Stimulated activated CD8-positive, alpha-beta memory T cell treated with anti-CD3 and anti-CD28 coated beads, Interleukin-4, amount 100 ng/mL, for 48 hours (primary cell): ENCODE measurements at regions not wholly inside any gene's neighbourhood (a gene's known extent, or its start where the extent isn't known, plus 50 kb on each side); places are given as distances from the start of the nearest gene placed in this dataset.
"Not testable (repeated sequence)": the region's sequence is repeated elsewhere in the genome, so short reads cannot be mapped to it uniquely, and the experiment has no call there.

Source experiments
- DNase-seq: peaks from one replicate; pipeline ENCODE4 v3.0.0-alpha.2; 2020

DNA sequence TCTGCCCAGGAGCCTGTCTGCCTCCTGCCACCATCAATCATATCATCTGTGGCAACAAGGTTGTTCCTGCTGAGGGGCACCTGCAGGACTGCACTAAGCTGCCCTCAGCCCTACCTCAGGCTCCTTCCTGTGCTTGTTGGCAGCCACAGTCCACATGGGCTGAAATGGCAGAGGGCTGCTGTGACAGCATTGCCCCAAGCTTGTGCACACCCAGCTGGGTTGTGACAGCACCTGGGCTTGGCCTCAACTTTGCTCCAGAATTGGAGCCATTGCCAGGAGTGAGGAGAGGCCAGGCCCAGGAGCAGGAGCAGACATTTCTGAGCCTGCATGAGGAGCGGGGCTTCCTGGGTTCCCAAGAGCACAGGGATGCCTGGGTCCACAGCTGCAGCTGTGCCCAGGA, 340.9 kb upstream of the CHRM2 start:
- DNase-seq: no peak

GRCh38 chr7:136526408-136527105, 341.9 kb upstream of the CHRM2 start:
- DNase-seq: no peak

GRCh38 chr7:136523571-136523970, 344.9 kb upstream of the CHRM2 start:
- DNase-seq: no peak

- no peak for DNase-seq
Observed at GRCh38 chr7:136517971-136518370, 350.5 kb upstream of the CHRM2 start.

- DNase-seq: no peak
Observed at GRCh38 chr7:136514776-136515175, 353.7 kb upstream of the CHRM2 start.

- no peak for DNase-seq
Observed at GRCh38 chr7:136513744-136514143, 354.7 kb upstream of the CHRM2 start.

DNA sequence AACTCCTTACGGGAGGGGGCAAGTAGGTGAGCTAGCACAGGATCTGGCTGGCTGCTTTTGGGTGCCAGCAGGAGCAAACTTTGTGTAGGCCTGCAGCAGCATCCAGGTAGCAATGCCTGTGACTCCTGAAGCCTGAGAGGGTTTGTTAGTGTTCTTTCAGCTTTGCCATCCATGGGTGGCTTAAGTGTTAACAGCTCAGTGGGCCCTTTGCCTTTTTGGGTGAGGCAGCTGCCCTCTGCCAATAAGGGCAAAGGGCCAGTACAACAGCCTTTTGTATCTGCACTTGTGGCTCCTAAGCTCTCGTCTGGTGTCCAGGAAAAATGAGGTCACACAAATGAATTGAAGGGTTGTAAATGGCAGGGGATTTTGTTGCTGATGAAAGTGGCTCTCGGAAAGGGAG, 359.0 kb upstream of the CHRM2 start:
- DNase-seq: no peak

- no peak for DNase-seq
Observed at GRCh38 chr7:136502162-136502561, 366.3 kb upstream of the CHRM2 start.

DNA sequence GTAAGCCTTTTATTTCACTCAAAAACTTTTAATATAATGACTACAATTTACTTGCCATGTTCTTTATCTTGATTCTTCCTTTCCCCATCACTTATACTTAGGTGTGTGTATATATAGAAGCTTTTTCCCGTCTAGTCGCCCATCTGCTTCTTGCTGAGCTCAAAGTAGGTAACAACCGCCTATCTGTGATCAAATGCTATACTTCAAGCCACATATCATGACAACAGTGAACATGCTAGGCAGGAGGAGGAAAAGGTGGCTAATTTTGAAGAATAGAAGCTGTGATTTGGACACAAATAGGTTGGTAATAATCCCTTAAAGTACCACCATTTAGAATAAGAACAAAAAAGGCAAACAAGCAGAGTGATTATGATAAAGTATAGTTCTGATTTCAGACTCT, 367.3 kb upstream of the CHRM2 start:
- no peak for DNase-seq

DNA sequence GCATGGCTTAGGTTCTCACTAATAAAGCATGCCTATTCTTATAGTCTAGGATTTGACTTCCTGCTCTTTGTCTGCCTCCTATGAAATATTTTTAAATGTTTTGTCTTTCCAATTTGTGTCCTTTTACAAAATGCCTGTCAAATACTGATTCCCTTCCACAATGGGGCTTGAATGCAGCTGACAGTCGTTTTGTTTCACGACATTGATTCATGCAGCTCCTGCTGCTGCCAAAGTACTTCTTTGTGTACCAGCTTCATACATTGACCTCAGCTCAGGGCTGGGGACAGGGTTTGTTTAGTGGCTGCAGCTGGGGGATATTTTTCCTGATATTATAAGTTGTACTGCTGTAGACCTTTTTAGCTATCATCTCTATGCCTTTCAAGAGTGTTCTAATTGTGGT, 371.9 kb upstream of the CHRM2 start:
- DNase-seq: no peak

DNA sequence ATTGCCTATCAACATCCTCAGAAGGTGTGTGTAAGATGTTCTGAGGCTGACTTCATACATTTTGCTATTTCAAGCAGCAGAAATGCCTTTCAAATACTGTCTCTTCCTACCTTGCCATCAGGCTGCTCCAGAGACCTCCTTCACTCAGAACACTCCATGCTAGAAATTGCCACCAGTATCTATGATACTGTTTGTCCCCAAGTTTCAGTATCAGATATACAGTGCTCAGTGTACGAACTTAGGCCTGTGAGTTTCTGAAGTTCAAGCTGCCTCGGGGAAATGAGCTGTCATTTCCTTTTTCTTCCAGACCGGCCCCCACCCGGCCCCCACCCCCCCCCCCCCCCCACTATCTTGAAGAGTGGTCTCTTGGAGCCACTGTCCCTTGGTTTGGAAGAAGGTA, 373.4 kb upstream of the CHRM2 start:
- no peak for DNase-seq

- DNase-seq: no peak
Observed at GRCh38 chr7:136492366-136492765, 376.1 kb upstream of the CHRM2 start.

GRCh38 chr7:136489808-136490207, 378.6 kb upstream of the CHRM2 start:
- no peak for DNase-seq

DNA sequence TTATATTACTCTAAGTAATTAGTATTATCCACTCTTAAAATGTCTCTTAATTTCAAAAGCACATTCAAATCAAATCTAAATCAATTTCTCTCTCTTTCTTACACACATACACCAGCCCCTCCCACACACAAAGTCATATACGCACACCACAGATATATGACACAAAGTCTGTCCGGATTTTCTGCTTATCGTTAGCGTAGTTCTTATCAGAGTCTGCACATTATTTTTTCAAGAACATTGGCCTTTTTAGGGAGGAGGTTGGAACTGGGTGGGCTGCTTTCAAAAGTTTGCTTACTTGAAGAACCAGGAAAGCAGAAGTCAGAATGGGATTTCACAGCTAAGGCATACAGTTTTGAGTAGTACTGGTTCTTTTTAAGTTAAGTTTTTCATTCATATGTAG, 387.6 kb upstream of the CHRM2 start:
- no peak for DNase-seq

GRCh38 chr7:136479922-136480321, 388.5 kb upstream of the CHRM2 start:
- DNase-seq: no peak

DNA sequence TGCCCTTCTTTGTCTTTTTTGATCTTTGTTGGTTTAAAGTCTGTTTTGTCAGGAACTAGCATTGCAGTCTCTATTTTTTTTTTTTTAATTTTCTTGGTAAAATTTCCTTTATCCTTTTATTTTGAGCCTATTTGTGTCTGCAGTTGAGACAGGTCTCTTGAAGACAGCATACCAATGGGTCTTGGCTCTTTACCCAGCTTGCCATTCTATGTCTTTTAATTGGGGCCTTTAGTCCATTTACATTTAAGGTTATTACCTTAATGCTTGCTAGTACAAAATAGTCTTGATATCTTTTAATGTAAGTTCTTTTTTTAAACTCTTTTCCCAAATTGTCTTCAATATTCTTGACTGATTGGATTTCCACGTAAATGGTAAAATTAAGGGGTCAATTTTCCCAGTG, 398.3 kb upstream of the CHRM2 start:
- DNase-seq: no peak

- DNase-seq: no peak
Observed at GRCh38 chr7:136452949-136453348, 415.5 kb upstream of the CHRM2 start.

DNA sequence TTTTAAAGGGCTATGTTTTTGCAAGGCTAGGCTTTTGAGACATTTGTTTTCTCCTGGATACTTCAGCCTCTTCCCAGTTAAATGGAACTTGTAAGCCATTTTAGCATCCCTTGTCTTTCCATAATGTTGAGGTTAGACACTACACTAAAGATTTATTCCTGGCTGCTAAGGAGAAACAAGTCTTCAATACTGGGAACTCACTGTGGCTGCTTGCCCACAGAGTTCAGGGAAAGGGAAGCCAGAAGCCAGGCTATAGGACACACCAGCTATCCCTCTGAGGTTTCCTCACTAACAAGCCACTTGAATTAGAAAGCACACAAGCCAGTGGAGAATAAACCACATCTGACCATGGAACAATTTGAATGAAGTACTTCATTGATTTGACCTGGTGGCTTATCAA, 421.7 kb upstream of the CHRM2 start:
- no peak for DNase-seq

DNA sequence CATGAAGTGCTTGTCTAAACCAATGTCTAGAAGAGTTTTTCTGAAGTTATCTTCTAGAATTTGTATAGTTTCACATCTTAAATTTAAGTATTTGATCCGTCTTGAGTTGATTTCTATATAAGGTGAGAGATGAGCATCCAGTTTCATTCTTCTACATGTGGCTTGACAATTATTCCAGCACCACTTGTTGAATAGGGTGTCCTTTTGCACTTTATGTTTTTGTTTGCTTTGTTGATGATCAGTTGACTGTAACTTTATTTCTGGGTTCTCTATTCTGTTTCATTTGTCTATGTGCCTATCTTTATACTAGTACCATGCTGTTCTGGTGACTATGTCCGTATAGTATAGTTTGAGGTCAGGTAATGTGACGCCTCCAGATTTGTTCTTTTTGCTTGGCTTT, 426.6 kb upstream of the CHRM2 start:
- DNase-seq: no peak

DNA sequence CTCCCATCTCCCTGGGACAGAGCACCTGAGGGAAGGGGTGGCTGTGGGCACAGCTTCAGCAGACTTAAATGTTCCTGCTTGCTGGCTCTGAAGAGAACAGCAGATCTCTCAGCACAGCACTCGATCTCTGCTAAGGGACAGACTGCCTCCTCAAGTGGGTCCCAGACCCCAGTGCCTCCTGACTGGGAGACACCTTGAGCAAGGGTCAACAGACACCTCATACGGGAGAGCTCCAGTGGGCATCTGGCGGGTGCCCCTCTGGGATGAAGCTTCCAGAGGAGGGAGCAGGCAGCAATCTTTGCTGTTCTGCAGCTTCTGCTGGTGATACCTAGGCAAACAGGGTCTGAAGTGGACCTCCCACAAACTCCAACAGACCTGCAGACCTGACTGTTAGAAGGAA, 436.7 kb upstream of the CHRM2 start:
- not testable (repeated sequence) for DNase-seq

DNA sequence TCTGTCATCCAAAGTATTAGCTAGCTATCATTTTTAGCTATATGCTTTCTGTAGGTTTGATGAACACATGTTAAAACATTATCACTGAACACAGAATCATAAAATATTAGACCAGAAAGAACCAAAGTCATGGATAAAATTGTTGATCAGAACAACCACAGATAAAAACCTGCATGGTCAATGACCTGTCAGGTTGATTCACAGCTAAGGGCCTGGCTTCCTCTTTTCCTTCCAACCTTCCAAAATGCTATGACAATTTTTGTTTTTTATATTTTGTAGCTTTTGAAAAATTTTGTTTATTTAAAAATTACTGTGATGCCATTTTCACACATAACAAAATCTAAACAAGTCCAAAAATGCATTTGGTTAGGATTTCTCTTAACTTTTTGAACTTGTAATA, 444.4 kb upstream of the CHRM2 start:
- DNase-seq: no peak

DNA sequence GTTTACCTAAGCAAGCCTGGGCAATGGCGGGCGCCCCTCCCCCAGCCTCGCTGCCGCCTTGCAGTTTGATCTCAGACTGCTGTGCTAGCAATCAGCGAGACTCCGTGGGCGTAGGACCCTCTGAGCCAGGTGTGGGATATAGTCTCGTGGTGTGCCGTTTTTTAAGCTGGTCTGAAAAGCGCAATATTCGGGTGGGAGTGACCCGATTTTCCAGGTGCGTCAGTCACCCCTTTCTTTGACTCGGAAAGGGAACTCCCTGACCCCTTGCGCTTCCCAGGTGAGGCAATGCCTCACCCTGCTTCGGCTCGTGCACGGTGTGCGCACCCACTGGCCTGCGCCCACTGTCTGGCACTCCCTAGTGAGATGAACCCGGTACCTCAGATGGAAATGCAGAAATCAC, 442.6 kb upstream of the MTPN start:
- DNase-seq: not testable (repeated sequence)

DNA sequence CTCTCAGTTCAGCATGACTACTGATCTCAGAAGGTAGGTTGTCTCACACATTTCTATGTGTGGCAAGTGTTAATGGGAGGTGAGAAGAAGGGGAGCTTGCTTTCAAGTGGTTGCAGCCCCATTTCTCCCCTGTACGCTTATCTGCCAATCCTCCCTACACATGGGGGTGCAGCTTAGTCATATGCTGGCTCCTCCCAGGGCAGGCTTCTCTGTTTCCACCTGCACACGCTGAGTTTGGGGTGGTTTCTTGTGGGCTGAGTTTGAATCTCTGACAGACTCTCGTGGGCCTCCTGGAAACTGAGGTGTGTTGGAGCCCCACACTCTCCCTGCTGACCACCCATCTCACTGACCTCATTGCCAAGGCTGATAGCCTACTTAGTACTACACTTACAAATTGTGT, 435.8 kb upstream of the MTPN start:
- no peak for DNase-seq

- DNase-seq: peak; percentile 31
Observed at GRCh38 chr7:136405931-136406777, 429.0 kb upstream of the MTPN start.

- DNase-seq: no peak
Observed at GRCh38 chr7:136403591-136403990, 426.4 kb upstream of the MTPN start.
